Gastroesophageal sphincter (tissue), 3 donors: ENCODE measurements at regions not wholly inside any gene's neighbourhood (a gene's known extent, or its start where the extent isn't known, plus 50 kb on each side); places are given as distances from the start of the nearest gene placed in this dataset.

Source experiments
- CTCF ChIP-seq, 4 experiments: fragments of 200-600 bp in 2 of 4; fragments of 450-650 bp in 2 of 4; sonication (generic) in 1 of 4; IDR thresholded peaks; one replicate each; pipeline ENCODE4 v1.5.1; 2017 to 2019; ENCODE audit warnings: antibody characterized with exemption in 4 of 4, mild to moderate bottlenecking in 2 of 4, moderate library complexity in 2 of 4
- POLR2A ChIP-seq, 2 donors: fragments of 450-650 bp; IDR thresholded peaks; one replicate each; pipeline ENCODE4 v1.6.1; 2017; ENCODE audit warnings: antibody characterized with exemption in 2 of 2, mild to moderate bottlenecking in 2 of 2, moderate library complexity in 1 of 2

GRCh38 chr10:57948796-57949195 lies 318.9 kb downstream of the IPMK start:
- TF ChIP-seq CTCF (IDR thresholded peaks at IDR 0.05): no peak
- TF ChIP-seq POLR2A (IDR thresholded peaks at IDR 0.05): no peak
